ENCODE measurements at regions not wholly inside any gene's neighbourhood (a gene's known extent, or its start where the extent isn't known, plus 50 kb on each side); places are given as distances from the start of the nearest gene placed in this dataset.

- H3K4me2 ChIP-seq (ENCODE audit: low read length, poor library complexity, severe bottlenecking), result no peak overlapping the region
- no peaks in the 10 kb centered on the region for H3K36me3 ChIP-seq (ENCODE audit: control insufficient read depth in 1 of 2, insufficient read depth in 2 of 2, low read depth in 1 of 2, low read length in 2 of 2)
- no peak overlapping the region for H3K4me3 ChIP-seq (ENCODE audit: insufficient read depth in 1 of 2, low read depth in 1 of 2, low read length in 2 of 2)
- no peak for DNase-seq
- no peak overlapping the region for H3K9ac ChIP-seq (ENCODE audit: low read length)
- no peak overlapping the region for H2AFZ ChIP-seq (ENCODE audit: low read depth, low read length)
- H3K79me1 ChIP-seq (replicated peaks; ENCODE audit: low read length, poor library complexity, severe bottlenecking), result no peaks in the 10 kb centered on the region
- WGBS, result 67% methylated on average over 3 of the region's 4 CpGs
- H2BK5ac ChIP-seq (ENCODE audit: low read depth, low read length, poor library complexity, severe bottlenecking), result no peak overlapping the region
- no peak overlapping the region for H3K4ac ChIP-seq (ENCODE audit: low read depth in 1 of 2, low read length in 2 of 2)
- no peak overlapping the region for H4K8ac ChIP-seq (ENCODE audit: low read length)
- H3K4me1 ChIP-seq (ENCODE audit: control insufficient read depth, insufficient read depth, low read depth, low read length), result no peaks in the 10 kb centered on the region
- no peaks in the 10 kb centered on the region for H3K9me3 ChIP-seq (ENCODE audit: control insufficient read depth, low read length)
- no peak overlapping the region for H2BK12ac ChIP-seq (ENCODE audit: low read length in 2 of 2)
- H3K18ac ChIP-seq (ENCODE audit: low read depth in 1 of 2, low read length in 2 of 2), result no peak overlapping the region
- no peak overlapping the region for H3K27ac ChIP-seq (ENCODE audit: low read length, poor library complexity, severe bottlenecking)
- no peak overlapping the region for H2AK5ac ChIP-seq (ENCODE audit: low read length, severe bottlenecking)
- H3K23ac ChIP-seq (ENCODE audit: low read length in 2 of 2), result no peak overlapping the region
- H3K14ac ChIP-seq (ENCODE audit: low read length in 2 of 2), result no peak overlapping the region
- peaks cover 0 to 11% of the 10 kb centered on the region in 2 experiments for H3K27me3 ChIP-seq (ENCODE audit: control insufficient read depth in 1 of 2, insufficient read depth in 1 of 2, low read length in 2 of 2)
- H2BK120ac ChIP-seq (ENCODE audit: low read depth, low read length), result no peak overlapping the region
- no peak overlapping the region for H2BK15ac ChIP-seq (ENCODE audit: low read depth, poor library complexity, severe bottlenecking)
- no peak overlapping the region for H4K91ac ChIP-seq (ENCODE audit: low read length)
These were observed 120.6 kb downstream of the NUF2 start for GRCh38 chr1:163442231-163442879.

- Histone ChIP-seq H3K18ac (ENCODE audit: low read depth in 1 of 2, low read length in 2 of 2) (no peak overlapping the region), H2BK15ac (ENCODE audit: low read depth, poor library complexity, severe bottlenecking) (no peak overlapping the region), H3K9ac (ENCODE audit: low read length) (no peak overlapping the region), H3K4me3 (ENCODE audit: insufficient read depth in 1 of 2, low read depth in 1 of 2, low read length in 2 of 2) (no peak overlapping the region), H3K4ac (ENCODE audit: low read depth in 1 of 2, low read length in 2 of 2) (no peak overlapping the region), H3K4me1 (ENCODE audit: control insufficient read depth, insufficient read depth, low read depth, low read length) (no peaks in the 10 kb centered on the region), H3K27me3 (ENCODE audit: control insufficient read depth in 1 of 2, insufficient read depth in 1 of 2, low read length in 2 of 2) (peaks cover 0 to 11% of the 10 kb centered on the region in 2 experiments), H3K23ac (ENCODE audit: low read length in 2 of 2) (no peak overlapping the region), H2BK12ac (ENCODE audit: low read length in 2 of 2) (no peak overlapping the region), H2BK5ac (ENCODE audit: low read depth, low read length, poor library complexity, severe bottlenecking) (no peak overlapping the region), H4K91ac (ENCODE audit: low read length) (no peak overlapping the region), H3K27ac (ENCODE audit: low read length, poor library complexity, severe bottlenecking) (no peak overlapping the region), H3K79me1 (replicated peaks; ENCODE audit: low read length, poor library complexity, severe bottlenecking) (no peaks in the 10 kb centered on the region), H2BK120ac (ENCODE audit: low read depth, low read length) (no peak overlapping the region), H2AFZ (ENCODE audit: low read depth, low read length) (no peak overlapping the region), H3K9me3 (ENCODE audit: control insufficient read depth, low read length) (no peaks in the 10 kb centered on the region), H3K4me2 (ENCODE audit: low read length, poor library complexity, severe bottlenecking) (no peak overlapping the region), H2AK5ac (ENCODE audit: low read length, severe bottlenecking) (no peak overlapping the region), H3K36me3 (ENCODE audit: control insufficient read depth in 1 of 2, insufficient read depth in 2 of 2, low read depth in 1 of 2, low read length in 2 of 2) (no peaks in the 10 kb centered on the region), H4K8ac (ENCODE audit: low read length) (no peak overlapping the region), H3K14ac (ENCODE audit: low read length in 2 of 2) (no peak overlapping the region)
- 82% methylated on average over 7 of the region's 7 CpGs for WGBS
- DNase-seq, result no peak
These were observed 121.1 kb downstream of the NUF2 start for GRCh38 chr1:163442895-163443294.

GRCh38 chr1:163443863-163444262 lies 122.1 kb downstream of the NUF2 start:
- peaks cover 0 to 11% of the 10 kb centered on the region in 2 experiments for H3K27me3 ChIP-seq (ENCODE audit: control insufficient read depth in 1 of 2, insufficient read depth in 1 of 2, low read length in 2 of 2)
- H3K27ac ChIP-seq (ENCODE audit: low read length, poor library complexity, severe bottlenecking), result no peak overlapping the region
- no peak overlapping the region for H3K4me2 ChIP-seq (ENCODE audit: low read length, poor library complexity, severe bottlenecking)
- H3K4me3 ChIP-seq (ENCODE audit: insufficient read depth in 1 of 2, low read depth in 1 of 2, low read length in 2 of 2), result no peak overlapping the region
- H3K9ac ChIP-seq (ENCODE audit: low read length), result no peak overlapping the region
- no peaks in the 10 kb centered on the region for H3K9me3 ChIP-seq (ENCODE audit: control insufficient read depth, low read length)
- no peak for DNase-seq
- H2BK12ac ChIP-seq (ENCODE audit: low read length in 2 of 2), result no peak overlapping the region
- H3K14ac ChIP-seq (ENCODE audit: low read length in 2 of 2), result no peak overlapping the region
- no peak overlapping the region for H2BK120ac ChIP-seq (ENCODE audit: low read depth, low read length)
- no peak overlapping the region for H3K18ac ChIP-seq (ENCODE audit: low read depth in 1 of 2, low read length in 2 of 2)
- WGBS, result 82% methylated on average over 2 of the region's 4 CpGs
- H2BK15ac ChIP-seq (ENCODE audit: low read depth, poor library complexity, severe bottlenecking), result no peak overlapping the region
- H3K23ac ChIP-seq (ENCODE audit: low read length in 2 of 2), result no peak overlapping the region
- no peak overlapping the region for H4K91ac ChIP-seq (ENCODE audit: low read length)
- no peak overlapping the region for H2AK5ac ChIP-seq (ENCODE audit: low read length, severe bottlenecking)
- H3K36me3 ChIP-seq (ENCODE audit: control insufficient read depth in 1 of 2, insufficient read depth in 2 of 2, low read depth in 1 of 2, low read length in 2 of 2), result no peaks in the 10 kb centered on the region
- H2BK5ac ChIP-seq (ENCODE audit: low read depth, low read length, poor library complexity, severe bottlenecking), result no peak overlapping the region
- no peaks in the 10 kb centered on the region for H3K79me1 ChIP-seq (replicated peaks; ENCODE audit: low read length, poor library complexity, severe bottlenecking)
- H3K4ac ChIP-seq (ENCODE audit: low read depth in 1 of 2, low read length in 2 of 2), result no peak overlapping the region
- no peak overlapping the region for H2AFZ ChIP-seq (ENCODE audit: low read depth, low read length)
- H3K4me1 ChIP-seq (ENCODE audit: control insufficient read depth, insufficient read depth, low read depth, low read length), result no peaks in the 10 kb centered on the region
- H4K8ac ChIP-seq (ENCODE audit: low read length), result no peak overlapping the region

- H3K4me1 ChIP-seq (ENCODE audit: control insufficient read depth, insufficient read depth, low read depth, low read length), result no peaks in the 10 kb centered on the region
- DNase-seq, result no peak
These were observed 122.9 kb downstream of the NUF2 start for GRCh38 chr1:163444665-163445064.

More at GRCh38 chr1:163444665-163445064, 122.9 kb downstream of the NUF2 start:
- Histone ChIP-seq H3K79me1 (replicated peaks; ENCODE audit: low read length, poor library complexity, severe bottlenecking) (no peaks in the 10 kb centered on the region), H3K4me2 (ENCODE audit: low read length, poor library complexity, severe bottlenecking) (no peak overlapping the region), H2AFZ (ENCODE audit: low read depth, low read length) (no peak overlapping the region), H4K8ac (ENCODE audit: low read length) (no peak overlapping the region), H2BK5ac (ENCODE audit: low read depth, low read length, poor library complexity, severe bottlenecking) (no peak overlapping the region), H2BK12ac (ENCODE audit: low read length in 2 of 2) (no peak overlapping the region), H3K14ac (ENCODE audit: low read length in 2 of 2) (no peak overlapping the region), H3K18ac (ENCODE audit: low read depth in 1 of 2, low read length in 2 of 2) (no peak overlapping the region), H3K36me3 (ENCODE audit: control insufficient read depth in 1 of 2, insufficient read depth in 2 of 2, low read depth in 1 of 2, low read length in 2 of 2) (no peaks in the 10 kb centered on the region), H4K91ac (ENCODE audit: low read length) (no peak overlapping the region), H3K4me3 (ENCODE audit: insufficient read depth in 1 of 2, low read depth in 1 of 2, low read length in 2 of 2) (no peak overlapping the region), H2BK15ac (ENCODE audit: low read depth, poor library complexity, severe bottlenecking) (no peak overlapping the region), H3K9me3 (ENCODE audit: control insufficient read depth, low read length) (no peaks in the 10 kb centered on the region), H2AK5ac (ENCODE audit: low read length, severe bottlenecking) (no peak overlapping the region), H3K23ac (ENCODE audit: low read length in 2 of 2) (no peak overlapping the region), H3K27me3 (ENCODE audit: control insufficient read depth in 1 of 2, insufficient read depth in 1 of 2, low read length in 2 of 2) (peaks cover 0 to 3% of the 10 kb centered on the region in 2 experiments), H3K4ac (ENCODE audit: low read depth in 1 of 2, low read length in 2 of 2) (no peak overlapping the region), H3K27ac (ENCODE audit: low read length, poor library complexity, severe bottlenecking) (no peak overlapping the region), H3K9ac (ENCODE audit: low read length) (no peak overlapping the region), H2BK120ac (ENCODE audit: low read depth, low read length) (no peak overlapping the region)
- 0% methylated on average over 1 of the region's 2 CpGs for WGBS

All from mesenchymal stem cell (in vitro differentiated cells and primary cell).